HCT116 (cell line): ENCODE measurements at regions not wholly inside any gene's neighbourhood (a gene's known extent, or its start where the extent isn't known, plus 50 kb on each side); places are given as distances from the start of the nearest gene placed in this dataset.

ENCODE experiments used
- ATAC-seq: fragments of 200-7000 bp; cut with Tn5 transposase; 2 replicates; pipeline ENCODE4 v1.9.1; 2020; ENCODE audit warnings: mild to moderate bottlenecking, moderate library complexity
- BruUV-seq: library from RNA; stranded (reverse); fragments of 400-500 nt; replicated peaks from 2 replicates; lab custom pipeline; 2021; lab: Mats Ljungman, UMichigan
- CTCF ChIA-PET: fragments of 300-600 bp; sonication (Branson Sonifier 250); formaldehyde crosslinking; loops from one replicate; lab custom pipeline; 2021; ENCODE audit warnings: antibody characterized with exemption; lab: Charles Lee
- POLR2A ChIA-PET: fragments of 300-600, 350-600 bp; sonication (Branson Sonifier 250); formaldehyde crosslinking; loops from one replicate; lab custom pipeline; 2021; ENCODE audit warnings: antibody characterized with exemption; lab: Charles Lee
- RAD21 ChIA-PET, 2 experiments: fragments of 300-600 bp; sonication (Branson Sonifier 250); formaldehyde crosslinking; loops; one replicate each; lab custom pipeline; 2023; ENCODE audit warnings: low total read pairs in 2 of 2; ENCODE audit not compliant: uncharacterized antibody in 2 of 2, unreplicated experiment in 2 of 2, low non-redundant PET in 1 of 2; lab: Charles Lee
- DNase-seq: peaks from one replicate; pipeline ENCODE4 v3.0.0-alpha.2; 2010; ENCODE audit warnings: low read depth, low spot score
- H2AFZ ChIP-seq: fragments of 200-600 bp; shearing (Covaris generic), sonication (generic); 2 replicates; pipeline ENCODE4 v1.6.1; 2017; ENCODE audit warnings: low read depth, mixed run types, mixed read lengths, antibody characterized with exemption, low read length; ENCODE audit not compliant: poor library complexity, severe bottlenecking
- H3K27ac ChIP-seq: 2 replicates; pipeline ENCODE4 v1.5.1; 2012; ENCODE audit warnings: low read depth, low read length
- H3K27me3 ChIP-seq: fragments of 200-600 bp; sonication (generic); 2 replicates; pipeline ENCODE4 v1.6.1; 2016; ENCODE audit warnings: mixed run types, low read length, mixed read lengths; ENCODE audit not compliant: insufficient read depth
- H3K36me3 ChIP-seq, 2 experiments: fragments of 200-500 bp in 1 of 2; fragments of 200-600 bp in 1 of 2; sonication (Bioruptor generic) in 1 of 2; sonication (generic) in 1 of 2; 2 replicates each; pipeline versions ENCODE4 v1.5.1 to v1.6.1; 2014 to 2016; ENCODE audit warnings: low read length in 2 of 2, inconsistent platforms in 1 of 2, mixed read lengths in 1 of 2, mixed run types in 1 of 2; ENCODE audit not compliant: insufficient read depth in 2 of 2, control insufficient read depth in 1 of 2
- H3K4me1 ChIP-seq, 2 experiments: fragments of 200-600 bp in 1 of 2; sonication (generic) in 1 of 2; 2 replicates each; pipeline versions ENCODE4 v1.5.1 to v1.6.1; 2012 to 2017; ENCODE audit warnings: low read length in 2 of 2, inconsistent platforms in 1 of 2, mild to moderate bottlenecking in 1 of 2, mixed read lengths in 1 of 2, mixed run types in 1 of 2, moderate library complexity in 1 of 2; ENCODE audit not compliant: insufficient read depth in 2 of 2, control insufficient read depth in 1 of 2
- H3K4me2 ChIP-seq: fragments of 200-600 bp; sonication (generic); 2 replicates; pipeline ENCODE4 v1.6.1; 2017; ENCODE audit warnings: mixed run types, low read length, mixed read lengths
- H3K4me3 ChIP-seq, 2 experiments: fragments of 200-600 bp in 1 of 2; sonication (generic) in 1 of 2; replicated peaks in 1 of 2; 2 replicates each; pipeline ENCODE4 v1.5.1; 2011 to 2016; ENCODE audit warnings: low read length in 2 of 2, control low read depth in 1 of 2, low read depth in 1 of 2, mild to moderate bottlenecking in 1 of 2, mixed read lengths in 1 of 2, mixed run types in 1 of 2
- H3K79me2 ChIP-seq: fragments of 200-600 bp; sonication (generic); 2 replicates; pipeline ENCODE4 v1.6.1; 2017; ENCODE audit warnings: mild to moderate bottlenecking, mixed run types, low read length, moderate library complexity, mixed read lengths; ENCODE audit not compliant: insufficient read depth
- H3K9ac ChIP-seq: fragments of 200-600 bp; sonication (generic); 2 replicates; pipeline ENCODE4 v1.6.1; 2016; ENCODE audit warnings: low read length, mixed read lengths
- H3K9me2 ChIP-seq: fragments of 200-600 bp; sonication (generic), shearing (Covaris generic); 2 replicates; pipeline ENCODE4 v1.6.1; 2017; ENCODE audit warnings: mixed run types, mild to moderate bottlenecking, moderate library complexity; ENCODE audit not compliant: insufficient read depth
- H3K9me3 ChIP-seq, 2 experiments: fragments of 200-500 bp in 1 of 2; fragments of 200-600 bp in 1 of 2; sonication (Bioruptor generic) in 1 of 2; sonication (generic) in 1 of 2; 2 replicates each; pipeline ENCODE4 v1.6.1; 2014 to 2017; ENCODE audit warnings: low read length in 2 of 2, mixed read lengths in 2 of 2, inconsistent platforms in 1 of 2, low read depth in 1 of 2, mild to moderate bottlenecking in 1 of 2, mixed run types in 1 of 2, moderate library complexity in 1 of 2; ENCODE audit not compliant: control insufficient read depth in 1 of 2, insufficient read depth in 1 of 2
- H4K20me1 ChIP-seq: fragments of 200-600 bp; sonication (generic), shearing (Covaris generic); 2 replicates; pipeline ENCODE4 v1.6.1; 2017; ENCODE audit warnings: mixed run types, mild to moderate bottlenecking, moderate library complexity; ENCODE audit not compliant: insufficient read depth
- CEBPB ChIP-seq: IDR thresholded peaks from 2 replicates; pipeline ENCODE4 v1.6.1; 2012; ENCODE audit warnings: low read depth
- EGR1 ChIP-seq: IDR thresholded peaks from 2 replicates; pipeline ENCODE4 v1.6.1; 2012; ENCODE audit warnings: low read depth
- EZH2 ChIP-seq: fragments of 200-600 bp; sonication (generic); IDR thresholded peaks from 2 replicates; pipeline ENCODE4 v1.6.1; 2017; ENCODE audit warnings: antibody characterized with exemption, mixed run types
- EZH2phosphoT487 ChIP-seq: fragments of 200-600 bp; IDR thresholded peaks from 2 replicates; pipeline ENCODE4 v1.6.1; 2018; ENCODE audit warnings: antibody characterized with exemption, borderline replicate concordance
- FOSL1 ChIP-seq: IDR thresholded peaks from 2 replicates; pipeline ENCODE4 v1.6.1; 2012; ENCODE audit warnings: low read depth
- POLR2A ChIP-seq: IDR thresholded peaks from 2 replicates; pipeline ENCODE4 v1.7.0; 2011; ENCODE audit warnings: borderline replicate concordance; ENCODE audit not compliant: insufficient read depth, insufficient read length; ENCODE audit errors: extremely low read depth
- RAD21 ChIP-seq: IDR thresholded peaks from 2 replicates; pipeline ENCODE4 v1.6.1; 2012; ENCODE audit warnings: low read depth, mild to moderate bottlenecking
- SIN3A ChIP-seq: IDR thresholded peaks from 2 replicates; pipeline ENCODE4 v1.6.1; 2012; ENCODE audit warnings: low read depth
- SP1 ChIP-seq: IDR thresholded peaks from 2 replicates; pipeline ENCODE4 v1.6.1; 2012; ENCODE audit warnings: low read depth
- TCF7L2 ChIP-seq: IDR thresholded peaks from 2 replicates; pipeline ENCODE4 v1.7.0; 2011; ENCODE audit warnings: borderline replicate concordance, inconsistent platforms; ENCODE audit not compliant: insufficient read depth, insufficient read length; ENCODE audit errors: extremely low read depth
- ZNF274 ChIP-seq: fragments of 200-500 bp; sonication (Bioruptor generic); IDR thresholded peaks from 2 replicates; pipeline ENCODE4 v1.6.1; 2014; ENCODE audit warnings: mild to moderate bottlenecking, low read depth, low read length, inconsistent platforms
- intact Hi-C: fragments of 100-400 bp; cut with micrococcal nuclease; formaldehyde crosslinking; loops from 2 replicates; pipeline ENCODE4 v1.10.0; 2022
- TF ChIP-seq, protein P1 (sequence below): IDR thresholded peaks from 2 replicates; pipeline ENCODE4 v1.6.1; 2012; ENCODE audit warnings: low read depth
- TF ChIP-seq, protein P2 (sequence below), 3 experiments: fragments of 200-600 bp in 1 of 3; sonication (generic) in 1 of 3; IDR thresholded peaks in 2 of 3; conservative IDR thresholded peaks in 1 of 3; 2 replicates each; pipeline ENCODE4 v1.5.1; 2012 to 2017; ENCODE audit warnings: low read depth in 2 of 3, low read length in 2 of 3, antibody characterized with exemption in 1 of 3, borderline replicate concordance in 1 of 3, control low read depth in 1 of 3, mild to moderate bottlenecking in 1 of 3, mixed read lengths in 1 of 3, mixed run types in 1 of 3, moderate library complexity in 1 of 3; ENCODE audit not compliant: insufficient read depth in 1 of 3

DNA sequence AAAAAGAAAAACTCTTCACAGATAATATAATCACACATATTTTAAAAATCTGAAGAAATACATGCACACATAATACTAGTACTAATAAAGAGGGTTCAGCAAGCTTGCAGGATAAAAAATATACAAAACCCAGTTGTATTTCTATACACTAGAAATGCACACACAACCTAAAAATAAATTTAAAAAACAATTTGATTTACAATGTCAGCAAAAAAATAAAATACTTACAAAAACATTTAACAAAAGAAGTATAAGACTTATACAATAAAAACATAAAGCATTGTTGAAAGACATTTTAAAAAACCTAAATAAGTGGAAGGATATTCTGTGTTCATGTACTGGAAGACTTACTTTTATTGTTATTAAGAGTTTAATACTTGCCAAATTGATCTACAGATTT lies 81.7 kb upstream of the ALK start:
- Histone ChIP-seq H2AFZ (no peak overlapping the region), H3K9ac (no peak overlapping the region), H3K4me3 (no peak overlapping the region), H3K36me3 (no peaks in the 10 kb centered on the region), H3K9me2 (no peaks in the 10 kb centered on the region), H3K79me2 (no peaks in the 10 kb centered on the region), H3K9me3 (no peaks in the 10 kb centered on the region), H3K27ac (no peak overlapping the region), H4K20me1 (no peaks in the 10 kb centered on the region), H3K4me2 (no peak overlapping the region), H3K4me1 (no peaks in the 10 kb centered on the region), H3K27me3 (peaks cover 13% of the 10 kb centered on the region)
- ChIA-PET RAD21 (no interaction called here), POLR2A (no interaction called here), CTCF (no interaction called here)
- TF ChIP-seq POLR2A = no peak
- no peak for TF ChIP-seq EZH2
- TF ChIP-seq, protein P1, sequence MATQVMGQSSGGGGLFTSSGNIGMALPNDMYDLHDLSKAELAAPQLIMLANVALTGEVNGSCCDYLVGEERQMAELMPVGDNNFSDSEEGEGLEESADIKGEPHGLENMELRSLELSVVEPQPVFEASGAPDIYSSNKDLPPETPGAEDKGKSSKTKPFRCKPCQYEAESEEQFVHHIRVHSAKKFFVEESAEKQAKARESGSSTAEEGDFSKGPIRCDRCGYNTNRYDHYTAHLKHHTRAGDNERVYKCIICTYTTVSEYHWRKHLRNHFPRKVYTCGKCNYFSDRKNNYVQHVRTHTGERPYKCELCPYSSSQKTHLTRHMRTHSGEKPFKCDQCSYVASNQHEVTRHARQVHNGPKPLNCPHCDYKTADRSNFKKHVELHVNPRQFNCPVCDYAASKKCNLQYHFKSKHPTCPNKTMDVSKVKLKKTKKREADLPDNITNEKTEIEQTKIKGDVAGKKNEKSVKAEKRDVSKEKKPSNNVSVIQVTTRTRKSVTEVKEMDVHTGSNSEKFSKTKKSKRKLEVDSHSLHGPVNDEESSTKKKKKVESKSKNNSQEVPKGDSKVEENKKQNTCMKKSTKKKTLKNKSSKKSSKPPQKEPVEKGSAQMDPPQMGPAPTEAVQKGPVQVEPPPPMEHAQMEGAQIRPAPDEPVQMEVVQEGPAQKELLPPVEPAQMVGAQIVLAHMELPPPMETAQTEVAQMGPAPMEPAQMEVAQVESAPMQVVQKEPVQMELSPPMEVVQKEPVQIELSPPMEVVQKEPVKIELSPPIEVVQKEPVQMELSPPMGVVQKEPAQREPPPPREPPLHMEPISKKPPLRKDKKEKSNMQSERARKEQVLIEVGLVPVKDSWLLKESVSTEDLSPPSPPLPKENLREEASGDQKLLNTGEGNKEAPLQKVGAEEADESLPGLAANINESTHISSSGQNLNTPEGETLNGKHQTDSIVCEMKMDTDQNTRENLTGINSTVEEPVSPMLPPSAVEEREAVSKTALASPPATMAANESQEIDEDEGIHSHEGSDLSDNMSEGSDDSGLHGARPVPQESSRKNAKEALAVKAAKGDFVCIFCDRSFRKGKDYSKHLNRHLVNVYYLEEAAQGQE = no peak
- TF ChIP-seq SP1 = no peak
- no peak for TF ChIP-seq CEBPB
- no peak for TF ChIP-seq FOSL1
- TF ChIP-seq EGR1 = no peak
- TF ChIP-seq SIN3A = no peak
- TF ChIP-seq ZNF274 = no peak
- TF ChIP-seq RAD21 = no peak
- TF ChIP-seq, protein P2, sequence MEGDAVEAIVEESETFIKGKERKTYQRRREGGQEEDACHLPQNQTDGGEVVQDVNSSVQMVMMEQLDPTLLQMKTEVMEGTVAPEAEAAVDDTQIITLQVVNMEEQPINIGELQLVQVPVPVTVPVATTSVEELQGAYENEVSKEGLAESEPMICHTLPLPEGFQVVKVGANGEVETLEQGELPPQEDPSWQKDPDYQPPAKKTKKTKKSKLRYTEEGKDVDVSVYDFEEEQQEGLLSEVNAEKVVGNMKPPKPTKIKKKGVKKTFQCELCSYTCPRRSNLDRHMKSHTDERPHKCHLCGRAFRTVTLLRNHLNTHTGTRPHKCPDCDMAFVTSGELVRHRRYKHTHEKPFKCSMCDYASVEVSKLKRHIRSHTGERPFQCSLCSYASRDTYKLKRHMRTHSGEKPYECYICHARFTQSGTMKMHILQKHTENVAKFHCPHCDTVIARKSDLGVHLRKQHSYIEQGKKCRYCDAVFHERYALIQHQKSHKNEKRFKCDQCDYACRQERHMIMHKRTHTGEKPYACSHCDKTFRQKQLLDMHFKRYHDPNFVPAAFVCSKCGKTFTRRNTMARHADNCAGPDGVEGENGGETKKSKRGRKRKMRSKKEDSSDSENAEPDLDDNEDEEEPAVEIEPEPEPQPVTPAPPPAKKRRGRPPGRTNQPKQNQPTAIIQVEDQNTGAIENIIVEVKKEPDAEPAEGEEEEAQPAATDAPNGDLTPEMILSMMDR (IDR thresholded peaks at IDR 0.05 in 2 of 3, conservative IDR thresholded peaks at IDR 0.05 in 1 of 3; ENCODE audit: borderline replicate concordance in 1 of 3, insufficient read depth in 1 of 3, low read depth in 2 of 3, low read length in 2 of 3) = no peak
- TF ChIP-seq EZH2phosphoT487 = no peak
- TF ChIP-seq TCF7L2 = no peak
- no TSS peak for BruUV-seq
- DNase-seq = no peak
- no peak for ATAC-seq
- intact Hi-C loops = no loop called here
